NCI-H748 (cell line): ENCODE measurements at regions not wholly inside any gene's neighbourhood (a gene's known extent, or its start where the extent isn't known, plus 50 kb on each side); places are given as distances from the start of the nearest gene placed in this dataset.
"Not testable (repeated sequence)": the region's sequence is repeated elsewhere in the genome, so short reads cannot be mapped to it uniquely, and the experiment has no call there.

ENCODE experiments used
- DNase-seq: peaks from one replicate; lab custom pipeline; 2025; ENCODE audit not compliant: unreplicated experiment; lab: John Stamatoyannopoulos, UW

DNA sequence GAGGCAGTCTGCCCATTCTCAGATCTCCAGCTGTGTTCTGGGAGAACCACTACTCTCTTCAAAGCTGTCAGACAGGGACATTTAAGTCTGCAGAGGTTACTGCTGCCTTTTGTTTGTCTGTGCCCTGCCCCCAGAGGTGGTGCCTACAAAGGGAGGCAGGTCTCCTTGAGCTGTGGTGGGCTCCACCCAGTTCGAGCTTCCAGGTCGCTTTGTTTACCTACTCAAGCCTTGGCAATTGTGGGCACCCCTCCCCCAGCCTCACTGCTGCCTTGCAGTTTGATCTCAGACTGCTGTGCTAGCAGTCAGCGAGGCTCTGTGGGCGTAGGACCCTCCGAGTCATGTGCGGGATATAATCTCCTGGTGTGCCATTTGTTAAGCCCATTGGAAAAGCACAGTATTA lies 640.9 kb upstream of the SYNCRIP start:
- DNase-seq: not testable (repeated sequence)

DNA sequence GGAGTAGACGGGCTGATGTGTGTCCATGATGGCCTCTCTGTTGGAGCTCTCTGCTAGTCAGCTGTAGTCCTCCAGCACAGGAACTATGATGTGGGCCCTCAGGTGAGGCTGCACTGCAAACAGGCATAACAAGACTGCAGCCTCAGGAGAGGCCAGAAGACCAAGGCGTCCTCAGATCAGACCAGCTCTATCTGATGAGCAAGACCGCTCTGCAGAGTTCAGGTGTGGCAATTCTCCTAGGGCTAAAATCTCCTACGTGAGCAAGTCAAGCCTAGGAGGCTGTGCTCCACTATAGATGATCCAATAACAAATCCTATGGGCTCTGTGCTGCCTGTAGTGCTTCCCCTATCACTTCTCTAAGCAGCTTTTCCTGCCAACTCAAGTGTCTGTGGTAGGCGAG lies 633.4 kb upstream of the SYNCRIP start:
- DNase-seq: no peak

DNA sequence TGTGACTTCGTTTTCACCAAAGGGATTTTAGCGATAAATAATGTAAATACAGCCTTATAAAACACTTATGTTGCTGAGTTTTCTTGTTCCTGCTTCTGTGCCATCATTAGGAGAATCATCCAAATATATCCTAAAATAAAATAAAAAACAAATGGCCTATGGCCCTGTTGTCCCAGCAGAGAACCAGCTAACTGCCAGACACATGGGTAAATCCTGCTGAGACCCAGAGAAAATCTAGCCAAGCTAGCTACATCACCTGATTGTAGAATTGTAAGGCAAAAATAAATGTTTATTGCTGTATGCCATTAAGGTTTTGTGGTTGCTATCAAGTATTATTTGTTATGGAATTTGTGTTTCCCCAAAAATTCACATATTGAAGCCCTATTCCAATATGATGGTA lies 631.2 kb upstream of the SYNCRIP start:
- DNase-seq: no peak

DNA sequence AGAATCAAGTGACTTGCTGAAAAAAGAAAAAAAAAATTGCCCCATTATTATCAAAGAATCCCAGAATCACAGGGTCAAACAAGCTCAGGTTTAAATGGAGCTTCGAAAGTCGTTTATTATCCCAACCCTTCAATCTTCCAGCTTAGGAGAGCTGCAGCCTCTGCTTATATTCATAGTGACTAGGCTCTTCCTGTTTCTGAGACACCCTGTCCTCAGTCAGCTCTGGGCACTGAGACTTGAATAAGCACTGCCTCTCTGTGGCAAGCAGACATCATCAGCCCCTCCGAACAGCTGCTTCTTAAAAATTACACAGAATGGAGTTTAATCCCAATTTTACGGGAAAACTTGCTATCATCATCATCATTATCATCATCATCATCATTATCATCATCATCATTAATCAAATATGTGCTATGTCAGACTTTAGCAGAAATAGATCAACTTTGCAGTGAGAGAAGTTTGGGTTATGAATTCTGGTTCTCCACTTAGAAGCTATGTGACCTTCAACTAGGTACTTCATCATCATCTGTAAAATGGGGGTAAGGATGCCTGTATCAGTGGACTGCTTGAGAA lies 614.0 kb upstream of the SYNCRIP start:
- DNase-seq: no peak

DNA sequence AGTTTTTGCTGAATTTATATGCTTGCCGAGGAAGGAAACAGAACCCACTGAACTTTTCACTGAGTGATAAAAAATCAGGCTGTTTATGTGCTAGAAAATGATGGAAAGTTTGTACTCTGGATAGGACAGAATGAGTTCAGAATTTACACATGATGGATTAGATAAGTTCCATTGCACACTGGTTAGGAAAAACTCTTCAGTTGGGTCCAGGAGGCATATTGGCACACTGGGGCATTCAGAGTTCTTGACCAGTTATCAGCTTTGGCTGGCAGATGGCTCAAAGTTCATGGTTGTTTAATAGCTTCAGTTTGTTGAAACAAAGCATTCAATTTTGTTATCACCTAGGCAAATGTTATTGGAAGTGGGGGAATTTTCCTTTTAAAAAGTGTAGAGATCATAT lies 613.3 kb upstream of the SYNCRIP start:
- DNase-seq: no peak

DNA sequence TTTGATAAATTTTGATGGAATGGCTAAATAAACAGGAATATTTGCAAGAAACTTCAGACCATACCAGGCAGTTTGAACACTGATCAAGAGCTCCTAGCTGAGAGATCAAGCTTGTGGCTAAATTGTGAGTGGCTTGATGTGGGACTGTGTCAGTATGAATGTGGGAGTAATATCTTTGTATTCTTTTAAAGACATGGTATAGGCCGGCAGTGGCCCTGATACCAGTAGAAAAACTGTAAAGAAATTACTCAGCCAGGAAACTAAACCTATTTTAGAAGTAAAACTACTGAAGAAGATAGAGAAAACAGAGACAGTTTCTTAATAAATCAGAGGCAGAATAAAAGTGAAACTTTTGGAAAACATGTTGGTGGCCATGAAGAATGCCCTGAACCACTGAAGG lies 608.4 kb upstream of the SYNCRIP start:
- no peak for DNase-seq

DNA sequence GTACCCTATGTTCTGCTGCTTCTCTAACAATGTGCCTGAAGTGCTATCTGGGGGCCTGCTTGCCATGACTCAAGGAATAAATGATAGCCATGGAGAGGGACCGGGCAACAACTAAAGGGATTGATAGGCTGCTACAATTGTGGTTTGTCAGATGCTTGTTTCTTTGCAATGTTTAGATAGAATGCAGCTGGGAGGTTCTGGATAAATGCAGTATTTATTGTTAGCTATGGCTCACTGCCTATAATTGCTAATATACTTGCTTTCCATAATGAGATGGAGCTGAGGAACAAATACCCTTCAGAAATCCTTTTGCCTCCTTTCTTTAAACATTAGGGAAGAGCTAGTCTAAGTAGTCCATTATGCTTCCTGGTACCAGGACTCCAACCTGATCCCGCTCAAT lies 575.2 kb upstream of the SYNCRIP start:
- no peak for DNase-seq

DNA sequence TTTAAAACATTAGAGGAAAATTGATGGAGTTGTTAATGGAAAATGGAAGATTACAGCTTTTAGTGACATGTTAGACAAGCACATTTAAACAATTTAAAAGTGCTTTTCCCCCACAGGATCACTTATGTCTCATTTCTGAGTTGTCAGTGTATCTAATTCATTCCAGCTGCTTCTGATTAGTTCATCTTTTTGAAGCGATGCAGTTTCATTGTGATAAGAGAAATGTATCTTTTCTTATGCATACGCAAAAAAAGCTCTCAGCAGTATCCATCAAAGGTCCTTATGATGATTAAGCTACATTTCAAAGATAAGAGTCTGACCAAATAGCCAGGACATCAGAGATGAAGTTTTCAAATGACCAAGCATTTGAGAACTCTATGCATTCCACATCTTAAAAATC lies 572.6 kb upstream of the SYNCRIP start:
- no peak for DNase-seq

DNA sequence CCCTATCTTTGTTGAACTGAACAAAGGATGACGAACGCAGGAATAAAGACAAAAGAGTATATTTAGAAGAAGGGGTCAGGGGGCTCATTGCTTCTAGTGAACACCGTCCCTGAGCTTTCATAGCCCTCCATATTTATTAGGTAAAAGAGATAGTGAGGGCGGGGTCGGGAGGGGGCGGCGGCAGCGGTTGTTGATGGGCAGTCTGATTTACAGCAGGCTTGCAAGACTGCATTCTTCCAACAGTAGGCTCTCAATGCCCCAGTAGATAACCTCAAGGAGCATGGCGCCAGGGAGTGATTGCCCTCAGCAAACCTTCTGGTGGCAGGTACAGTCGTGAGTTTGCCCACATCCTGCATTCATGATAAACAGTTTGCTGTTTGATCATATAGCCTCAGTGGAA lies 563.3 kb upstream of the SYNCRIP start:
- no peak for DNase-seq

DNA sequence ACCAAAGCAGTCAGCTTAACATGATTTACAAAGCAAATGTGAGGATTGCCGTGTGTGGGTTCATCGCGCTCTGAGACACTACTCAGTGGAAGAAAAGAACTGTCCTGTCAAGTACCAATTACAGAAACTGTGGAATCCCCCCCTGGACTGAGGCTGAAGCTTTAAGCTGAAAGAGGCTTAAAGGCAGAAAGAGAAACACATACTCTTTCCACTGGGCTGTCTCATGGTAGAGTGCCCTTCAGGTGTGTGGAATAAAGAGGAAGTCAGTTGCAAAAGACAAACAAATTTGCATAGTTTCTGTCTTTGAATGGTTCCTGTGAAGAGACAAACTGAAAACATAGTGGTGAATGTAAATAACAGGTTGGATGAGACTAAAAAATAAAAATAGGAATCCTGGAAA lies 560.4 kb upstream of the SYNCRIP start:
- no peak for DNase-seq

DNA sequence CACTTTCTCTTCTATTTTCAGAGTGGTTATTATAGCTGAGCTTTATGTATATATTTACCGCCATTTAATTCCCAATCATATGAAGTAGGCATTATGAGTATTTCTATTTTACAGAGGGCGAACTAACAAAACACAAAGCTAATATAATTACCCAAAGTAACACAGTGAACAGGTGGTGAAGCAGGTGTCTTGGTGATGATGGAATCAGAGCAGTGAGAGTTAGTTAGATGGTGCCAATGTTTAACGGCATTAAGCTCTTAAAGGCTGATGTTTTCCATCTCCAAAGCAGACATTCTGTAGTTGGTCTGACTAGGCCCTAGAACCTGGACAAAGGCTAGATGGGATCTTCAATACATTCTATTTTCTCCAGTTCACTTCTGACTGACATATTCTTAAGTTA lies 551.1 kb upstream of the SYNCRIP start:
- DNase-seq: peak; percentile 56

DNA sequence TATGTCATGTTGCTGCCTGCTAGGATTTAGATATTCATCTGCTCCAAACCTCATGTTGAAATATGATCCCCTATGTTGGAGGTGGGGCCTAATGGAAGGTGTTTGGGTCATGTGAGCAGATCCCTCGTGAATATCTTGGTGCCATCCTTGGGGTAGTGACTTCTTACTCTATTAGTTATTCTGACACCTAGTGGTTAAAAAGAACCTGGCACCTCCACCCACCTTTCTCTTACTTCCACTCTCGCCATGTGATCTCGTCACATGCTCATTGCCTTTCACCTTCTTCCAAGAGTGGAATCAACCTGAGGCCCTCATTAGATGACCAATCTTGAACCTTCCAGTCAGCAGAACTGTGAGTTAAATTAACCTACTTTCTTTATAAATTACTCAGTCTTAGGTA lies 549.4 kb upstream of the SYNCRIP start:
- DNase-seq: peak; percentile 46

DNA sequence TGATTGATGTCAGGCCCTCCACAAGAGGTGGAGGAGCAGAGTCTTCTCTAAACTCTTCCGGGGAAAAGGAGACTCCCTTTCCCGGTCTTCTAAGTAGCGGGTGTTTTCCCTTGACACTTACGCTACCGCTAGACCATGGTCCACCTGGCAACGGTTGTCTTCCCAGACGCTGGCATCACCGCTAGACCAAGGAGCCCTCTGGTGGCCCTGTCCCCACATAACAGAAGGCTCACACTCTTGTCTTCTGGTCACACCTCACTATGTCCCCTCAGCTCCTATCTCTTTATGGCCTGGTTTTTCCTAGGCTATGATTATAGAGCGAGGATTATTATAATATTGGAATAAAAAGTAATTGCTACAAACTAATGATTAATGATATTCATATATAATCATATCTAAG lies 532.5 kb upstream of the SYNCRIP start:
- peak; percentile 58 for DNase-seq

DNA sequence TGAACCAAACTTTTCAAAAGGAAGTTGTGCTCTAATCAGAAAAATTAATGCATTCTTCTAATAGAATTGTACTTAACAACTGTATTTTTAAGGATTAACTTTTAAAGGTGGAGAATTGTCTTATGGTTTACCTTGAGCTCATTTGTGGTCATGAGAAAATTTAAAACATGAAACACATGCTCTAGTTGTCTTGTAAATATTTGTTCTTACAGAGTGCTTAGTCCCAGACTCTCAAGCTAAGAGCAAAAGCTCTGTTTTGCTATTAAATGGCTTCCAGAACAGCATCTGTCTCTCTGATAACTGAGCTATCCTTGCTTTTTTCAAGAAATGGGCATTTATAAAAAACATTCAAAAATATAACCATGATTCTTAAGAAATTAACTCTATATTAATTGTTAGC lies 512.2 kb upstream of the SYNCRIP start:
- DNase-seq: no peak

DNA sequence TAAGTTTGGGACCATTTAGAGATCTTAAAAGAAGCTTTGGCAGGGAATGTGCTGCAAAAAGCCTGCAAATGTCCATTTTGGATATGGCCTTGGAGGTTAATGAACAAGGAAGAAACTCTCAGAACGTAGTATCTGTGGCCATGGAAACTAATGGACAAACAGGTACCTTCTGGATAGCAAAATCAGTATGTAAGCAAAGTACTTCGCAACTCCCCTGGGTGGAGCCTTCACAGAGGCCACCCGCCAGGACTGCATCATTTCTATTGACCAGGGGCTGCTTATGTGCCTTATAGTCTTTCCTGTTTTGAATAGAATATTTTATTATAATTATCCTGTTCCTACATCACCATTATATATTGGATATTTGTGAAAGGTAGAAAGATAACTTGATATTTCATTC lies 510.8 kb upstream of the SYNCRIP start:
- peak; percentile 35 for DNase-seq

DNA sequence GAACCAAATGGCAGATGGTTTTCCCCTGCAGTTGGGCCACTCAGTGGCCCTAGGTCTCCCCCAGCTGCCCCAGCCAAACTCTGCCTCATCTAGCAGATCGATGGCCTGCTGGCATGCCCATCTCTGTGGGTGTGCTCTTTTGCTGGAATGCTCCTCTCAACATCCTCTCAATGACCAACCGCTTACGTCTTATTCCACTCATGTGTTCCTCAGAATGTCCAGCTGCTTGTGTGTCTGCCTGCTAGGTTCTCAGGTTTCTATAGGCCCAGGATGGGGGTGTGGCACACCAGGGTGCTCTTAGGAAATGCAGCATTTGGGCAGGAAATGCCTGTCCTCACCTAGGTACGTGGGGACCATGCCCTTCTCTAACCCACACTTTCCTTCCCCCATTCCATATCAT lies 509.9 kb upstream of the SYNCRIP start:
- DNase-seq: no peak

DNA sequence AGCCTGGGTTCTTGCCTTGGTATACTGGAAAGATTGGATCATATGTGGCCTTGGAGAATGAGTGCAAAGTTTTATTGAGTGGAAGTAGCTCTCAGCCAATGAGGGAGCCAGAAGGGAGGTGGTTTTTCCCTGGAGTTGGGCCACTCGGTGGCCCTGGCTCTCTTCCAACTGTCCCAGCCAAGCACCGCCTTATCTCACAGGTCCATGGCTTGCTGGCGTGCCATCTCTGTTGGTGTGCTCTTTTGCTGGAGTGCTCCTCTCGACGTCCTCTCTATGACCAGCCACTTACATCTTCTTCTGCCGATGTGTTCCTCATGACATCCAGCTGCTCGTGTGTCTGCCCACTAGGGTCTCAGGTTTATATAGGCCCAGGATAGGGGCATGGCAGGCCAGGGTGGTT lies 505.9 kb upstream of the SYNCRIP start:
- DNase-seq: no peak

DNA sequence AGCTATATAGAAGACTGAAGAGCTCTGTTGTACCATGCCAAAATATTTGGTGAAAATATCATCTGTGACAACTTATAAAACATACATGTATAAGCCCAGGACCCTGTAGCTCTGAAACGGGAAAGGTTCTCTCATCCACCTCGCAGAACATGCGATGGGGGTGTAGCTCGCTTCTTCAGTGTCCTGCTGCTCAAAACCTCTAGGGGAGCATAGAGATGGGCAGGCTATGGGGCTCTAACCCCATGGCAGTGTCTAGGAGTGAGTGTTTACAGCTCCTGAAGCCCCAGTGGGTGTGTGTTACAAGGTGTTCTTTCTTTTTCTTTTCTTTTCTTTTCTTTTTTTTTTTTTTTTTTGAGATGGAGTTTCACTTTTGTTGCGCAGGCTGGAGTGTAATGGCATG lies 505.2 kb upstream of the SYNCRIP start:
- no peak for DNase-seq

DNA sequence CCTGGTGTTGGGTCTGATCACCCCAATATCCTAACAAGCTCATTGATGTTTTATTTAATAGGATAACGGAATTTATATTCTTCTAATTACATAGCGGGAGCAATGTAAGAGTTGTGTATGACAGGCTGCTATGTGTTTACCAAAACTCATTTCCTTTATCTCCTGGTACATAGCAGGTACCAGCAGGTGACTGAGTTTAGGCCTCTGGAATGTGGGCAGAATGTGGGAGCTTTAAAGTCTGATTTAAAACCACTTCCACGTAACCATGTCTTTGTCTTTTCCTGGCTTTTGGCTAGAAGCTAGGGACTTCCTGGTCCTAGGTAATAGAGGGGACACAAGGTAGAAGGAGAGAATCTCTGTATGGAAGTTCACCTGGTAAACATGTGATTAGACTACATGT lies 504.6 kb upstream of the SYNCRIP start:
- DNase-seq: no peak

DNA sequence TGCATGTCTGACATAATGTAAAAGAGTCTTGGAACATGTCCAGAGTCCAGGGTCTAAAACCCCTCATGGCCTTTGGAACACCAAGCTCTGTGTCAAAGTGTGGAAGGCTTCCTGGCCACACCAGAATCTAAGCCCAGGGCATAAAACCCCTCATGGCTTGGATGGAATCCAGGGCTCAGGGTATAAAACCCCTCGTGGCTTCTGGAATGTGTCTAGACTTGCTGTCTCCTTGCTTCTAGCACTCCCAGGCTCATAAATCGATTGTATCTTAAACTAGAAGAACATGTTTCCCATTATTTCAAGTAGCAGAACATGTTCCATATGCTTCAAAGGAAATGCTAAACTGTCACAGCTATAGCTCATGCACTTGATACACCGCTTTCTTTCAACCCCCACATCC lies 504.1 kb upstream of the SYNCRIP start:
- not testable (repeated sequence) for DNase-seq

DNA sequence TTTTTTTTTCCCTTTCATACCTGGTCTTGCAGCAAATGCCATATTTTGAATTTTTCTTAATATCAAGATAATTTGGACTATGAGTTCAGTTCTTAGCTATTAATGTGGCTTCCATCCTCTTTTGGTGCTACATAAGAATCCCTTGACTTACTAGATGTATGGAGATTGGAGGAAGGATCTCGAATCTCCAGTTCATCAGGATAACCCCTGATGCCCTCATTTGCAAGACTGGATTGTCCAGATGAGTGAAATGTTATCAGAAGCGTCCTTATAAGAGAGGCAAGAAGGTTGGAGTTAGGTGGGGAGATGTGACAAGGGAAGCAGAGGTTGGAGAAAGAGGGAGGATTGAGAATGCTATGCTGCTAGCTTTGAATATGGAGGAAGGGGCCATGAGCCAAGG lies 499.6 kb upstream of the SYNCRIP start:
- DNase-seq: no peak

DNA sequence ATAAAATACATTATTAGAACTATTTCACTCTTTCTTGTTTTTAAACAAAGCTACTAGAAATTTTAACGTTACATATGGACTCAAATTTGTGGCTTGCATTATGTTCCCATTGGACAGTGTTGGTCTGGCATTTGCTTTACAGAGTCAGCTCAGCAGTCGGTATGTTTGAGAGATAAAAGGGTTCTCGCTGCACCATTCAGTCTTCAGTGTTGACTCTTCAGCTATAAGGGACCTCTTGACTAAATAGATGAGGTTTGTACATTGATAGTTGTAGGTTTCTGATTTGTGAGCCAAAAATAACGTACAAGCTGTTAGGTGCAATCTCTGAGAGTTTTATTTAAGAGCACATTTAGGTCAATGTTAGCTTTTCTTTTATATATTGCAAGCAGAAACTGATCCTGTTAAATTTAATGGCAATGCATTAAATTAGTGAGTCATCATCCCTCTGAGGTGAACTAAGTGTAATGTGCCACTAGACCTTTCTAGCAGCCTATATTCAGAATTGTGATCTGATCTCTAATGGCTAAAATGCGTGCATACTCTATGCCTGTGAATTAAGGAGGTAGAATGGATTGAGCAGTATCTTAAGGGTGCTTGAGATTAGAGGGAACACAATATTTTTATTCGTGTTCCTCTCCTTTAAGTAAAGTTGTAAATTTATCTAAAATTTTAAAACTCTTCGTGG lies 485.6 kb upstream of the SYNCRIP start:
- DNase-seq: peak; percentile 54

DNA sequence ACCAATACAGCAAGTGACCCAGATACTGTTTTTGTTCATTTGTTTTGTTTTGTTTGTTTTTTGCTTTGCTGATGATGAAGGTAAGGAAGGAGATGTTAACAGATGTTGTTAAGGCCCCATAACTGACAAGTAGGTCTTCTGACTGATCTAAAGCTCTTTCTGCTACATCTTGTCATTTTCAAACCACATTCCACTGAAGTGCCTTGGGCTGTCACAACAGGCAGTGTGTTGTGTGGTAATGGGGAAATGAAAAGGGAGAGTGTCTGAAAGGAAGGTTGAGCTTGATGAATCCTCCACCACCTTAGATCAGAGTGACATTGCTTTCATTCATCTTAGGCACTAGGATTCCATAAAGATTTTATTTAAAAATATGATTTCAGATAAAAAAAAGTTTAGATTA lies 479.4 kb upstream of the SYNCRIP start:
- DNase-seq: no peak
